ENCODE measurements at regions not wholly inside any gene's neighbourhood (a gene's known extent, or its start where the extent isn't known, plus 50 kb on each side); places are given as distances from the start of the nearest gene placed in this dataset.

GRCh38 chr12:39095636-39096330 lies 190.4 kb upstream of the CPNE8 start:
- WGBS (ENCODE audit: insufficient coverage), result 57% methylated on average over 1 of the region's 2 CpGs
- H3K4me3 ChIP-seq (ENCODE audit: low read length), result no peak overlapping the region

GRCh38 chr12:39081910-39082309 lies 176.5 kb upstream of the CPNE8 start:
- DNase-seq, result no peak
- Histone ChIP-seq H3K4me1 (ENCODE audit: control insufficient read depth, insufficient read depth, low read length) (no peaks in the 10 kb centered on the region), H3K27me3 (ENCODE audit: control insufficient read depth, insufficient read depth, low read length) (no peaks in the 10 kb centered on the region), H3K9me3 (replicated peaks; ENCODE audit: control insufficient read depth, low read depth, low read length) (no peaks in the 10 kb centered on the region), H3K36me3 (ENCODE audit: control insufficient read depth, insufficient read depth, low read length) (no peaks in the 10 kb centered on the region), H3K27ac (ENCODE audit: low read length) (no peak overlapping the region), H3K4me3 (ENCODE audit: low read length) (no peak overlapping the region)
- WGBS (ENCODE audit: insufficient coverage), result no CpG with 5 or more reads among the region's 1 CpG

More at GRCh38 chr12:39095636-39096330, 190.4 kb upstream of the CPNE8 start:
- Histone ChIP-seq H3K27ac (ENCODE audit: low read length) (no peak overlapping the region), H3K4me1 (ENCODE audit: control insufficient read depth, insufficient read depth, low read length) (no peaks in the 10 kb centered on the region), H3K9me3 (replicated peaks; ENCODE audit: control insufficient read depth, low read depth, low read length) (no peaks in the 10 kb centered on the region), H3K27me3 (ENCODE audit: control insufficient read depth, insufficient read depth, low read length) (no peaks in the 10 kb centered on the region), H3K36me3 (ENCODE audit: control insufficient read depth, insufficient read depth, low read length) (no peaks in the 10 kb centered on the region)
- no peak for DNase-seq

GRCh38 chr12:39077226-39077625 lies 171.8 kb upstream of the CPNE8 start:
- H3K36me3 ChIP-seq (ENCODE audit: control insufficient read depth, insufficient read depth, low read length), result no peaks in the 10 kb centered on the region
- no peaks in the 10 kb centered on the region for H3K27me3 ChIP-seq (ENCODE audit: control insufficient read depth, insufficient read depth, low read length)
- H3K9me3 ChIP-seq (replicated peaks; ENCODE audit: control insufficient read depth, low read depth, low read length), result no peaks in the 10 kb centered on the region
- WGBS (ENCODE audit: insufficient coverage), result no CpG with 5 or more reads among the region's 2 CpGs
- DNase-seq, result no peak
- no peaks in the 10 kb centered on the region for H3K4me1 ChIP-seq (ENCODE audit: control insufficient read depth, insufficient read depth, low read length)
- no peak overlapping the region for H3K4me3 ChIP-seq (ENCODE audit: low read length)
- no peak overlapping the region for H3K27ac ChIP-seq (ENCODE audit: low read length)

DNA sequence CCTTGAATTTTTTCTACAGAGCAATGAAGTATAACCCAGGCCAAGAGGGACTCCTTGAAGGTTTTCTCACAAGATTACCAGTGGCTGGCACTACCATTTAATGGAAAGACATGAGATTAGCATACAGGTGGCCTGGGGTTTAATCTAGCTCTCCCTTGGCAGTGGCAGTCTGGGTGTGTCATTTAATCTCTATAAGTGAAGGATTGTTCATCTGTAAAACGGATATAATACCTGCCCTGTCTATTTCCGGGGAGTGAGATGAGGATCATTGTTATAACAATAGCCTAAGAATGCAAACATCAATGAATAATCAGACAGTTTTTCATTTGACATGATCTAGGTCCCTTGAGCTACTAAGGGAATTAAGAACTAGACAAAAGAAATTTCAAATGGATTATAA lies 168.7 kb upstream of the CPNE8 start:
- Histone ChIP-seq H3K27ac (ENCODE audit: low read length) (no peak overlapping the region), H3K36me3 (ENCODE audit: control insufficient read depth, insufficient read depth, low read length) (no peaks in the 10 kb centered on the region), H3K27me3 (ENCODE audit: control insufficient read depth, insufficient read depth, low read length) (no peaks in the 10 kb centered on the region), H3K4me3 (ENCODE audit: low read length) (no peak overlapping the region), H3K4me1 (ENCODE audit: control insufficient read depth, insufficient read depth, low read length) (no peaks in the 10 kb centered on the region), H3K9me3 (replicated peaks; ENCODE audit: control insufficient read depth, low read depth, low read length) (no peaks in the 10 kb centered on the region)
- WGBS (ENCODE audit: insufficient coverage), result no CpG with 5 or more reads among the region's 2 CpGs
- no peak for DNase-seq

DNA sequence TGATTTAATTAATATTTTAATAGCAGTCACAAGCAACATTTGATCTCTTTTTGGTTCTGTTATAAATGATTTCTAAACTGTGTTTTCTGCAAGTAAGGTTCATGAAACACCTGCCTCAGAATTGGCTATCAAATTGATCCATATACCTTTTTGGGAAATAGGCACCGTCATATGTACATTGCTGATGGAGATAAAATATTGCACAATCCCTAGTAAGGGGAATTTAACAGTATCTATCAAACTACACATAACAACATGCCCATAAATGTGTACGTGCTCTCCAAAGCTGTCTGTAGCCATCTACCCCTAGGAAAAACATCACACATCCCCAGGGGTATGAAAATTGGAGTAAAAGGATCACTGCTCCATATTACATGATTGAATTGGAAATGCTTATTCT lies 167.3 kb upstream of the CPNE8 start:
- no peak for DNase-seq
- Histone ChIP-seq H3K36me3 (ENCODE audit: control insufficient read depth, insufficient read depth, low read length) (no peaks in the 10 kb centered on the region), H3K4me3 (ENCODE audit: low read length) (no peak overlapping the region), H3K27ac (ENCODE audit: low read length) (no peak overlapping the region), H3K4me1 (ENCODE audit: control insufficient read depth, insufficient read depth, low read length) (no peaks in the 10 kb centered on the region), H3K27me3 (ENCODE audit: control insufficient read depth, insufficient read depth, low read length) (no peaks in the 10 kb centered on the region), H3K9me3 (replicated peaks; ENCODE audit: control insufficient read depth, low read depth, low read length) (no peaks in the 10 kb centered on the region)
- no CpG with 5 or more reads among the region's 2 CpGs for WGBS (ENCODE audit: insufficient coverage)

- Histone ChIP-seq H3K27me3 (ENCODE audit: control insufficient read depth, insufficient read depth, low read length) (no peaks in the 10 kb centered on the region), H3K4me1 (ENCODE audit: control insufficient read depth, insufficient read depth, low read length) (no peaks in the 10 kb centered on the region), H3K27ac (ENCODE audit: low read length) (no peak overlapping the region), H3K4me3 (ENCODE audit: low read length) (no peak overlapping the region), H3K36me3 (ENCODE audit: control insufficient read depth, insufficient read depth, low read length) (no peaks in the 10 kb centered on the region), H3K9me3 (replicated peaks; ENCODE audit: control insufficient read depth, low read depth, low read length) (no peaks in the 10 kb centered on the region)
- no peak for DNase-seq
- 62% methylated on average over 3 of the region's 4 CpGs for WGBS (ENCODE audit: insufficient coverage)
Observed at GRCh38 chr12:39071611-39072010, 166.2 kb upstream of the CPNE8 start.

DNA sequence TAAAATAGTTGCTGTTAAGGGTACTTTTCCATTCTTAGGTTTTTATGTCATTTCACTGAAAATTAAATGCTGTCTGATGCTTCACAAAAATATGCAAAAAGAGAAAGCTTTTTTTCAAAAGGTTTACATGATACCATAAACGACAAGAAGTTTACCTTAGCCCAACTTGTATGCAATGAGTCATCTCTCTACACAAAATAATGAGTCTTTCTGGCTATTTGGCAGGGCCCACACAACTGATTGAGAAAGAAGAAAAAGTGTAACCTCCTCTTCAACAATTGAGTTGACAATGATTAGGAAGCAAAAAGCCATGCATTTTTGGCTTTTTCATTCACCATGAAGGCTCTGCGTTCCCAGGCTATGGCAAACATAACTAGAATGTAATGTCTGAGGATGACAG lies 165.4 kb upstream of the CPNE8 start:
- H3K27ac ChIP-seq (ENCODE audit: low read length), result no peak overlapping the region
- no peaks in the 10 kb centered on the region for H3K9me3 ChIP-seq (replicated peaks; ENCODE audit: control insufficient read depth, low read depth, low read length)
- no peaks in the 10 kb centered on the region for H3K4me1 ChIP-seq (ENCODE audit: control insufficient read depth, insufficient read depth, low read length)
- no peaks in the 10 kb centered on the region for H3K27me3 ChIP-seq (ENCODE audit: control insufficient read depth, insufficient read depth, low read length)
- H3K36me3 ChIP-seq (ENCODE audit: control insufficient read depth, insufficient read depth, low read length), result no peaks in the 10 kb centered on the region
- DNase-seq, result no peak
- H3K4me3 ChIP-seq (ENCODE audit: low read length), result no peak overlapping the region
- no CpG with 5 or more reads among the region's 2 CpGs for WGBS (ENCODE audit: insufficient coverage)

DNA sequence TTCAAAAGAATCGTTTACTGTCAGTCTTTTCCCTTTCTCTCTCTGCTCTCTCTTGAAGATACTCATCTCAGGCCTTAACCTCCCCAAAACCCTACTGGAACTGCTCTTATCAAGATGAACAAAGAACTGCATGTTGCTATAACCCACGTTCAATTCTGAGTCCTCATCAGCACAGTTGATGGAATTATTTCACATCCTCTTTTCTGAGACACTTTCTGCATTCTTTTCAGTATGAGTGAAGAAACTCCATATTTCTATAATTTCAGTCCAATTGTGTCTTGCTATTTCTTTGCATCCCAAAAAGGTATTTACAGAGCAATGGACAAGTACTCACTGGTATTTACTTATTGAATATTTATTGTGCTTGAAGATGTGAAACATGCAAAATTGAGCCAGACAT lies 160.1 kb upstream of the CPNE8 start:
- H3K36me3 ChIP-seq (ENCODE audit: control insufficient read depth, insufficient read depth, low read length), result no peaks in the 10 kb centered on the region
- DNase-seq, result no peak
- H3K4me3 ChIP-seq (ENCODE audit: low read length), result no peak overlapping the region
- H3K27me3 ChIP-seq (ENCODE audit: control insufficient read depth, insufficient read depth, low read length), result no peaks in the 10 kb centered on the region
- no peaks in the 10 kb centered on the region for H3K9me3 ChIP-seq (replicated peaks; ENCODE audit: control insufficient read depth, low read depth, low read length)
- 100% methylated on average over 1 of the region's 2 CpGs for WGBS (ENCODE audit: insufficient coverage)
- no peaks in the 10 kb centered on the region for H3K4me1 ChIP-seq (ENCODE audit: control insufficient read depth, insufficient read depth, low read length)
- no peak overlapping the region for H3K27ac ChIP-seq (ENCODE audit: low read length)

DNA sequence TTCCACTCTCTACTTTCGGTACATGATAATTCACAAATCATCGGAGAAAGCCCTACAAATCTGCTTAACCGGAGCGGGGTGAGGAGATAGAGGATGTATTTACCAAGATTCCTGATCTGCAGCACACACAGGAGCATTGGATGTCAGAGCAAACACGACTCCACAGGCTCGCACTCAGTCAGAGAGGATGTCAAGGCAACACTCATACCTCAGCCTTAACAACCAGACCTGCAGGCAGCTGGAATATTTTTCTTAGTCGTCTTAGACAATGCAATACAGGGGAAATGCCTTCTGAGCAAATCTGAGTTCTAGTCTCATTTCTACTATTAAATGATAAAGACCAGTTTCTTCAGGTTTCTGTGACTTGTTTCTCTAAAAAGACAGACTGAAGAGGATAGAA lies 159.3 kb upstream of the CPNE8 start:
- no CpG with 5 or more reads among the region's 7 CpGs for WGBS (ENCODE audit: insufficient coverage)

GRCh38 chr12:39062266-39062996 lies 157.0 kb upstream of the CPNE8 start:
- no peak for DNase-seq
- H3K36me3 ChIP-seq (ENCODE audit: control insufficient read depth, insufficient read depth, low read length), result no peaks in the 10 kb centered on the region
- no peak overlapping the region for H3K4me3 ChIP-seq (ENCODE audit: low read length)
- H3K9me3 ChIP-seq (replicated peaks; ENCODE audit: control insufficient read depth, low read depth, low read length), result no peaks in the 10 kb centered on the region
- no peaks in the 10 kb centered on the region for H3K27me3 ChIP-seq (ENCODE audit: control insufficient read depth, insufficient read depth, low read length)
- H3K4me1 ChIP-seq (ENCODE audit: control insufficient read depth, insufficient read depth, low read length), result no peaks in the 10 kb centered on the region
- H3K27ac ChIP-seq (ENCODE audit: low read length), result no peak overlapping the region
- no CpG with 5 or more reads among the region's 3 CpGs for WGBS (ENCODE audit: insufficient coverage)

More for the DNA sequence above, 159.3 kb upstream of the CPNE8 start:
- Histone ChIP-seq H3K27ac (ENCODE audit: low read length) (no peak overlapping the region), H3K36me3 (ENCODE audit: control insufficient read depth, insufficient read depth, low read length) (no peaks in the 10 kb centered on the region), H3K9me3 (replicated peaks; ENCODE audit: control insufficient read depth, low read depth, low read length) (no peaks in the 10 kb centered on the region), H3K27me3 (ENCODE audit: control insufficient read depth, insufficient read depth, low read length) (no peaks in the 10 kb centered on the region), H3K4me3 (ENCODE audit: low read length) (no peak overlapping the region), H3K4me1 (ENCODE audit: control insufficient read depth, insufficient read depth, low read length) (no peaks in the 10 kb centered on the region)
- DNase-seq, result no peak
